GM21723 (cell line): ENCODE measurements at regions not wholly inside any gene's neighbourhood (a gene's known extent, or its start where the extent isn't known, plus 50 kb on each side); places are given as distances from the start of the nearest gene placed in this dataset.
"Not testable (repeated sequence)": the region's sequence is repeated elsewhere in the genome, so short reads cannot be mapped to it uniquely, and the experiment has no call there.

ENCODE experiments used
- ATAC-seq: cut with Tn5 transposase; IDR thresholded peaks from one replicate; pipeline ENCODE4 v1.9.1; 2021; ENCODE audit warnings: mild to moderate bottlenecking, moderate library complexity; ENCODE audit not compliant: unreplicated experiment

GRCh38 chr14:56419750-56420149, 159.8 kb upstream of the TMEM260 start:
- ATAC-seq = no peak

- no peak for ATAC-seq
Measured at GRCh38 chr14:56422221-56422620, 157.4 kb upstream of the TMEM260 start.

DNA sequence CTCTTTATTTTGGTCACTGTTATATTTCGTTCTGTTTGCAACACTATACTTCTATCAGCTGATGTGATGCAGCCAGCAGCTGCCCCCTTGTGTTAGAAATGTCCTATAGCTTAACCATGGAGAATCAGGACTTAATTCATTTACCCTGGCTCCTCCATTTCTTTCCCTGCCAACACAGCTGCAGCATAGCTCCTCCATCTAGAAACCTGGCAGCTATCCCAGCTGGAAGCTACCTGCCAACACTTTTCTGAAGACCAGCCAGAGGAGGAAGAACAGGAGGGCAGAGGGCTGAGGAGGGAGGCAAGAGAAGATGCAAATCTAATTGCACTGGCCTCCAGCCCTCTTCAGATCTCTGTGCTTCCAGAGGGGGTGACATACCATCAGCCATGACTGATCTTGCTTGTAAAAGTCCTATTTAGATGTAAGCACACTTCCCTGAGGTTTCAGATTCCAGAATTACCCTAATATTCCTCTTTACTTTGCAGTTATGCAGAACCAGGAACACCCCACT, 156.8 kb upstream of the TMEM260 start:
- ATAC-seq = no peak

DNA sequence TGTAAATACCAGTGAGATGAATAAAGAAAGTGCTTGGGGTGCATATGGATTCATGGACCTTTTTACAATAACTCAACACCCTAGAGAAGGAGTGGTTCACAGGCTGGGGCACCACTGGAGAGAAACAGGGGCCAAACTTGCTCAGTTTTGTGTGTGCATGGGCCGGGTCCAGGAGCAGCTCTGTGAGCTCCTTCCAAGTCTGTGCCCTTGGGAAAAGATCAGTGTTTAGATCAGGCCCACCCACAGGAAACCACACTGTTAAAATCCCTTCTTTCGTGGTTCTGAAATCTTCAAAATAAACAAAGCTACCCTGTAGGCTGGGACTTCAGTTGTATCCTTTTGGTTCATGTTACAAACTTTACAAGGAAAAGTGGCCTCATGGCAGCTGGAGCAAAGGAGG, 156.1 kb upstream of the TMEM260 start:
- ATAC-seq = no peak

- no peak for ATAC-seq
Measured at GRCh38 chr14:56431013-56431412, 148.6 kb upstream of the TMEM260 start.

GRCh38 chr14:56449670-56450213, 129.9 kb upstream of the TMEM260 start:
- no peak for ATAC-seq

DNA sequence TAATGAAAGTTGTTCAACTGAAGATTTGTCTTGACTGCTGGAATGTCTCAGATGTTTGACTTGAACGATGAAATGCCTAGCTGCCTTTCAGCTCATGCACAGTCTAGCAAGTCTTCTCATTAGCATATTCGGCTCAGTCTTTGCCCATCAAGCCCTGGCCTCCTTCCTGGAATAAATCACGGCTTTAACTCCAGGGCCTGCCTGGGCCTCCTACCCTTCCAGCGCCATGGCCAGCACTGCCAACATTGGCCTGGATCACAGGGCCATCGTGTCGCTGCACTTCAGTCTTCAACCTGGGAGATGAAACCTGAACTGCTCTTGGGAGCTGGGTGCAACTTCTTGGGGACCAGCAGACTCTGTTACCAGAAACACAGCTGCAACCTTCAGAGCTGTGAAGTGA, 126.7 kb upstream of the TMEM260 start:
- ATAC-seq = no peak

GRCh38 chr14:56454680-56455079, 124.9 kb upstream of the TMEM260 start:
- ATAC-seq = not testable (repeated sequence)

DNA sequence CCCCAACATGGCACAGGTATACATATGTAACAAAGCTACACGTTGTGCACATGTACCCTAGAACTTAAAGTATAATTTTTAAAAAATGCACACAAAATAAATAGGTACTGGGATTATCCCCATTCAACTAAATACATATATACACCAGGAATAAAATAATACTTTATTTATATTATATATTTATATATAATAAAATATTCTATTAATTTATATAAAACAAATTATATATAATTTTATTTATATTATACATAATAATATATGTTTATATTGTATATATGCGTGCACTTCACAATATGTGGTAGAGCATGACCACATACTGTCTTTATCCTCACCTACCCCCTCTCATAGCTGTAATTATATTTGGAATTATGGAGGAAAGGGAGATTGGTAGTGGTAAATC, 119.1 kb upstream of the TMEM260 start:
- ATAC-seq = no peak

GRCh38 chr14:56461276-56462275, 118.0 kb upstream of the TMEM260 start:
- no peak for ATAC-seq

- no peak for ATAC-seq
Measured at GRCh38 chr14:56463271-56463890, 116.2 kb upstream of the TMEM260 start.

DNA sequence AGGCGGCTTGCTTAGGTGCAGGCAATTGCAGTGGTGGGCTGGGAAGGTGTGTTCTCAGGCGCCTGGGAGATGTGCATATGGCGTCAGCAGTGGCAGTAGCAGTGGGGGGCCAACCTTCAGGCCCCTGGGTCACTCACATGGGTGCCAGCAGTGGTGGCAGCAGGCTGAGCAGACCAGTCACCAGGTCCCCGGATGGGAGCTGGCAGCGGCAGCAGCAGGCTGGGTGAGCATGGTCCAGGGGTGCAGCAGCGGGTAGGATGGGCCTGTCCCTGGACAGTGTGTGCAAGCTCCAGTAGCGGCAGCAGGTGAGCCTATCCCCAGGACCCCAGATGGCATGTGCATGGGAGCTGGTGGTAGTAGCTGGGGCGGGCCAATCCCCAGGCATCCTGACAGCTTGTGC, 108.5 kb upstream of the TMEM260 start:
- ATAC-seq = no peak

GRCh38 chr14:56474419-56475022, 105.1 kb upstream of the TMEM260 start:
- ATAC-seq = no peak

DNA sequence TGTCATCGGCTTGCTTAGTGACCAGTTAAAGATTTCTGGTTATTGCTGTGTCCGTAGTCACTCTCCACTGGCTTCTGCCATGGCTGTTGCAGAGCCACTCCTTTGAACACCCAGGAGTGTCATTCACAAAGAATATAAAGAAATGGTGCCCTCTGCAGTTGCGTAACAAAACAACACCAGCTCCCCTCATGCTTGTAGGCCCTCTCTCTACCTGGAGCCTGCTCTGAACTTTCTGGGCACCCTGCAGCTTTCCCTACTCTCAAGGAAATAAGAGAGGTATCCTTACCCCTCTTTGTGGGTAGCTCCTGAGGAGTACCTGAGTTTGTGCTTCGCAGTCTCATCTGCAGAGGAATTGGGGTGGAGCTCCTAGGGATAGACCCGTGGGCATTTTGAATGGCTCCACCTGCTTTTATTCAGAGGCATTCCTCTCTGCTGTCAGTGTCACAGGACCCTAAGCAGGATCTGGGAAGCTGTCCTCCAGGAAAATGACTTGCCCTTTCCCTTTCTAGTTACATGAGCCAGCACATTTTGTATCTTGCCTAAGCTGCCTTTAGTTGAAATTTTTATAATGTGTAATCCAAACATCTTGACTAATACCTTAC, 97.2 kb upstream of the TMEM260 start:
- no peak for ATAC-seq

DNA sequence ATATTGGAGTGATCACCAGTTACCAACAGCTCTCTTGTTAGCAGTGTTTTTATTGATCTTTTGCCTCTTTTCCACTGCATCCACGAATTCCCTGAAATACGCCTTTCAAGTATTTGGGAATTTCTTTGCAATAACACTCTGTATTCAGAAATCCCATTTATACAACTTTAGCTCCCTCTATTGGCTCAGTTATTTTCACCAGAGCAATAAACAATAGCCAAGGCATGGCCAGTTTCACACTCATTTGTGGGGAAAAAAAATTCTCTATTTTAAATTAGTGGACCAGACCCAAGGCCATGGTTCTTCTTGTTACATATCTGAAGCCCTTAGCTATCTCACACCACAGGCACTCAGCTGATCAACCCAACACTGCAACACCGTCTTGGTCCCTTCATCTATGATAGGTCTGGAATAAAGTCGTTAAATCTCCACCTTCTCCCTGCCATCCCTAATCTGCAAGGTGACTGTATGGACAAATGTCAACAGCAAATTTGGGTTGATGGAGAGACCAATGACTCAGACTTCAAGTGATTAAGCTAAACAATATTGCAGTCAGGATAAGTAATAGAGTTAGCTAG, 92.4 kb upstream of the TMEM260 start:
- no peak for ATAC-seq

DNA sequence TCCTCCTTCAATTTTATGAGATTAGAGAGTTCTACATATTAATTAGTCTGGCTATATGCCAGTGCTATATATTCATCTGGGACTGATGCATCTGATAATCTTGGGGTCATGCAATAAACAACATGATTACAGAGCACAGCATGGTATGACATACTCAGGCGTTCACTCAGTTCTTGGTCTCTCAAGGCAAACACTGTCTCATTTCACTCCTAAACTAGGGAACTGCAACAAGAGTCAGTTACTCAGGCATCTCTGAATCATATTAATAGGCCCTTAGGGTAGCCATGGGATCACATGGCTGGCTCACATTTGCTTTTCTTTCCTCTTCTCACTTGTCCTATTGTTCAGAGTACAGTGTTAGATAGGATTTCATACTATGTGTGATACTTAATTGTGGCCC, 91.8 kb upstream of the TMEM260 start:
- ATAC-seq = no peak

GRCh38 chr14:56488306-56488705, 91.3 kb upstream of the TMEM260 start:
- no peak for ATAC-seq

DNA sequence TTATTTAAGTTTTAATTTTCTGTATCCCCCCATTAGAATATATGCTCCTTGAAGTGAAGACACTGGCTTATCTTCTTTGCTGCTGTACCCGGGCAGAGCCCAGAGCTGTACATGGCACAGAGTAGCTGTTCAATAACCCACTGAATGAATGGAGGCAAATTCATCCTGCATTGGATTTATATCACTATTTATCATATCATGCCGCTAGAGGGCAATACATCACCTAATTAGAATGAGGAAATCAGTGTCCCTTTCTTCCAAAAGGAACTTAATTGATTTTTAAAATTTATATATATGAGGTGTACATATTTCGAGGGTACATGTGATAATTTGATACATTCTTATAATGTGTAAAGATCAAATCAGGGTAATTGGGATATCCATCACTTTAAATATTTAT, 89.2 kb upstream of the TMEM260 start:
- no peak for ATAC-seq

GRCh38 chr14:56491299-56492285, 88.0 kb upstream of the TMEM260 start:
- ATAC-seq = peak; percentile 76
